ENCODE measurements at regions not wholly inside any gene's neighbourhood (a gene's known extent, or its start where the extent isn't known, plus 50 kb on each side); places are given as distances from the start of the nearest gene placed in this dataset.

DNA sequence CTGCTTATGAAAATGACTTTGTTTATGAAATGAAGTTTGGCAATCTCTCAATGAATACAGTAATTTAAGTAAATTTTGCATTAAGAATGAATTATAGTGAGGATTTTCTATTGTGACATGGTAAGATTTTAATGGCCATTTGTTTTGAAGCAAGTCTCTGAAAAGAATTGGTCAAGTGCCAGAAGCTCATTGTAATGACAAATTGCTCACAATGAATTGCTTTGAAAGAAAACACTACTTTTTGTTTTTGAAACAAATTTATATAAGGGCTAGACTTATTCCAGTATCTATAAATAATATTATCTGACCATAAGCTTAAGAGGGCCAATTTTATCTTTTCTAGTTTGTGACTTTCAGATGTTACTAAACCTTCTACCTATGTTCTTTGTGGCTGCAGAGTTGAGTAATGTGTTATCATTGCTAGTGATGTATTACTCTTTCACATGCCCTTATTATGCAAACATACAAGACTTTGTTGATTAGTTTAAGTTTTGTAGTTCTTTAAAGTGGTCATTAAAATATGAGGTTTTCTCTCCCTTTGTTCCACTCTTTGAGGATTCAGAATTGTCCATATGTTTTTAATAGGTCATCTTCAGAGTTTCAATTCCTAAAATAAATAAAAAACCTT is 93.0 kb upstream of the ZNF608 start:
- H3K4me3 Mint-ChIP-seq (ENCODE audit: unreplicated experiment), result no peak overlapping the region
- H3K4me1 ChIP-seq, result no peaks in the 10 kb centered on the region
- H3K4me1 Mint-ChIP-seq (ENCODE audit: low read depth, unreplicated experiment), result no peaks in the 10 kb centered on the region
- no peak overlapping the region for H3K27ac Mint-ChIP-seq (ENCODE audit: unreplicated experiment)
- CTCF ChIA-PET, result no interaction called here
- peaks cover 19% of the 10 kb centered on the region for H3K9me3 Mint-ChIP-seq (ENCODE audit: unreplicated experiment)
- no peaks in the 10 kb centered on the region for H3K9me3 ChIP-seq
- TF ChIP-seq, protein P1, sequence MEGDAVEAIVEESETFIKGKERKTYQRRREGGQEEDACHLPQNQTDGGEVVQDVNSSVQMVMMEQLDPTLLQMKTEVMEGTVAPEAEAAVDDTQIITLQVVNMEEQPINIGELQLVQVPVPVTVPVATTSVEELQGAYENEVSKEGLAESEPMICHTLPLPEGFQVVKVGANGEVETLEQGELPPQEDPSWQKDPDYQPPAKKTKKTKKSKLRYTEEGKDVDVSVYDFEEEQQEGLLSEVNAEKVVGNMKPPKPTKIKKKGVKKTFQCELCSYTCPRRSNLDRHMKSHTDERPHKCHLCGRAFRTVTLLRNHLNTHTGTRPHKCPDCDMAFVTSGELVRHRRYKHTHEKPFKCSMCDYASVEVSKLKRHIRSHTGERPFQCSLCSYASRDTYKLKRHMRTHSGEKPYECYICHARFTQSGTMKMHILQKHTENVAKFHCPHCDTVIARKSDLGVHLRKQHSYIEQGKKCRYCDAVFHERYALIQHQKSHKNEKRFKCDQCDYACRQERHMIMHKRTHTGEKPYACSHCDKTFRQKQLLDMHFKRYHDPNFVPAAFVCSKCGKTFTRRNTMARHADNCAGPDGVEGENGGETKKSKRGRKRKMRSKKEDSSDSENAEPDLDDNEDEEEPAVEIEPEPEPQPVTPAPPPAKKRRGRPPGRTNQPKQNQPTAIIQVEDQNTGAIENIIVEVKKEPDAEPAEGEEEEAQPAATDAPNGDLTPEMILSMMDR (IDR thresholded peaks at IDR 0.05; ENCODE audit: insufficient read depth in 1 of 2, low read depth in 1 of 2, low read length in 1 of 2, severe bottlenecking in 1 of 2, unreplicated experiment in 1 of 2), result no peak
- intact Hi-C loops (cut with micrococcal nuclease; ENCODE audit: unreplicated experiment), result no loop called here
- POLR2A ChIA-PET, result no interaction called here
- no peaks in the 10 kb centered on the region for H3K36me3 ChIP-seq (ENCODE audit: control insufficient read depth, insufficient read depth, low read length)
- H3K36me3 Mint-ChIP-seq (ENCODE audit: insufficient read depth, unreplicated experiment), result no peaks in the 10 kb centered on the region
- no peaks in the 10 kb centered on the region for H3K27me3 ChIP-seq (replicated peaks; ENCODE audit: control insufficient read depth, insufficient read depth, low read length)
- no peak for DNase-seq
- BruUV-seq (replicated peaks), result no TSS peak
- H3K27me3 Mint-ChIP-seq (ENCODE audit: insufficient read depth, unreplicated experiment), result no peaks in the 10 kb centered on the region
- H3K4me3 ChIP-seq (ENCODE audit: low read depth, low read length), result no peak overlapping the region

- DNase-seq, result no peak
- no peaks in the 10 kb centered on the region for H3K4me1 ChIP-seq
- H3K4me3 ChIP-seq (ENCODE audit: low read depth, low read length), result no peak overlapping the region
- no TSS peak for BruUV-seq (replicated peaks)
- H3K27me3 ChIP-seq (replicated peaks; ENCODE audit: control insufficient read depth, insufficient read depth, low read length), result no peaks in the 10 kb centered on the region
- H3K9me3 Mint-ChIP-seq (ENCODE audit: unreplicated experiment), result no peaks in the 10 kb centered on the region
- H3K4me3 Mint-ChIP-seq (ENCODE audit: unreplicated experiment), result no peak overlapping the region
- H3K9me3 ChIP-seq, result no peaks in the 10 kb centered on the region
- no peaks in the 10 kb centered on the region for H3K4me1 Mint-ChIP-seq (ENCODE audit: low read depth, unreplicated experiment)
- ChIA-PET CTCF (no interaction called here), POLR2A (no interaction called here)
- no peaks in the 10 kb centered on the region for H3K36me3 ChIP-seq (ENCODE audit: control insufficient read depth, insufficient read depth, low read length)
- intact Hi-C loops (cut with micrococcal nuclease; ENCODE audit: unreplicated experiment), result no loop called here
- TF ChIP-seq, protein P1 (IDR thresholded peaks at IDR 0.05; ENCODE audit: insufficient read depth in 1 of 2, low read depth in 1 of 2, low read length in 1 of 2, severe bottlenecking in 1 of 2, unreplicated experiment in 1 of 2), result no peak
- H3K36me3 Mint-ChIP-seq (ENCODE audit: insufficient read depth, unreplicated experiment), result no peaks in the 10 kb centered on the region
- no peaks in the 10 kb centered on the region for H3K27me3 Mint-ChIP-seq (ENCODE audit: insufficient read depth, unreplicated experiment)
- no peak overlapping the region for H3K27ac Mint-ChIP-seq (ENCODE audit: unreplicated experiment)
These were observed 95.6 kb upstream of the ZNF608 start for GRCh38 chr5:124841829-124842712.

DNA sequence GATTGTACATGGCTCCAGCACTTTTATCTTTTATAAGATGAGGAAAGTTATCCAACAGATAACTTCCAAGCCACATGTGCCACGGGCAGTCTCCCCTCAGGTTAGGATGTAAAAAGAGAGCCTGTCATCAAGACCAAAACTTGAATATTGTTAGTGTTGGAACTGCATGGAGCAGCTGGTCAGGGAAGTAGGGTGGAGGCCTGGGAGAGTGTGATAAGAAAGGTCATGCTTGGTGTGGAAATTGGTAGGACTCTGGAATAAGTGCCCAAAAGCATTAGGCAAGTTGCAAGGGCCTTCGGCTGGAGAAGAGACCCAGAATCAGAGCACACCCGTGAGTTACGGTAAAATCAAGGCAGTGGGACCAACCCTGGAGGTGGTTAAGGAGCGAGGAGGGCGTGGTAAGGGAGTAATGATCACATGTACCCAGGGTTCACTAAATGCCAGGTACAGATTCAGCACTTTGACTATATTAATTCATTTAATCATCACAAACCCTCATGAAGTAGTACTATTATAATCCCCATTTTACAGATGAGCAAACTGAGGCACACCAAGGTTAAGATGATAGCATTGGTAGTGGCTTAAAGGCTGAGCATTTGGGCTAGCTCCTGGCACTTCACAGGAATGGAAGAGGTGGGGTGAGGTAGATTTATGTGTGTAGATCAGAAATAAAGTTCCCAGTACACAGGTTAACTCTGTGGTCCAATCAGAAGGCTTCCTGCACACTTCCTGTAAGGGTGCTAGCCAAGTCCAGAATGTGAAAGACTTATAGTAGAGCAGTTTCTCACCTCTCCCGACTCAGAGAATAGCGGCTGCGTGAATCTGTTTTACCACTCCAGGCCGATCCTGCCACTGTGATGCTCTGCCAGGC is 96.5 kb upstream of the ZNF608 start:
- no peaks in the 10 kb centered on the region for H3K4me1 Mint-ChIP-seq (ENCODE audit: low read depth, unreplicated experiment)
- H3K9me3 ChIP-seq, result no peaks in the 10 kb centered on the region
- no TSS peak for BruUV-seq (replicated peaks)
- POLR2A ChIA-PET, result no interaction called here
- H3K27ac Mint-ChIP-seq (ENCODE audit: unreplicated experiment), result no peak overlapping the region
- TF ChIP-seq, protein P1 (IDR thresholded peaks at IDR 0.05; ENCODE audit: insufficient read depth in 1 of 2, low read depth in 1 of 2, low read length in 1 of 2, severe bottlenecking in 1 of 2, unreplicated experiment in 1 of 2), result no peak
- H3K27me3 ChIP-seq (replicated peaks; ENCODE audit: control insufficient read depth, insufficient read depth, low read length), result no peaks in the 10 kb centered on the region
- H3K4me3 ChIP-seq (ENCODE audit: low read depth, low read length), result no peak overlapping the region
- intact Hi-C loops (cut with micrococcal nuclease; ENCODE audit: unreplicated experiment), result no loop called here
- no peaks in the 10 kb centered on the region for H3K36me3 Mint-ChIP-seq (ENCODE audit: insufficient read depth, unreplicated experiment)
- H3K4me3 Mint-ChIP-seq (ENCODE audit: unreplicated experiment), result no peak overlapping the region
- no peaks in the 10 kb centered on the region; the same call in 1 of the 2 replicates for H3K4me1 ChIP-seq
- DNase-seq, result no peak
- CTCF ChIA-PET, result no interaction called here
- no peaks in the 10 kb centered on the region for H3K9me3 Mint-ChIP-seq (ENCODE audit: unreplicated experiment)
- H3K27me3 Mint-ChIP-seq (ENCODE audit: insufficient read depth, unreplicated experiment), result no peaks in the 10 kb centered on the region
- H3K36me3 ChIP-seq (ENCODE audit: control insufficient read depth, insufficient read depth, low read length), result no peaks in the 10 kb centered on the region
